NCI-H128 (cell line): ENCODE measurements at regions not wholly inside any gene's neighbourhood (a gene's known extent, or its start where the extent isn't known, plus 50 kb on each side); places are given as distances from the start of the nearest gene placed in this dataset.
"Not testable (repeated sequence)": the region's sequence is repeated elsewhere in the genome, so short reads cannot be mapped to it uniquely, and the experiment has no call there.

ENCODE experiments used
- DNase-seq: peaks from one replicate; lab custom pipeline; 2025; ENCODE audit not compliant: unreplicated experiment; lab: John Stamatoyannopoulos, UW

DNA sequence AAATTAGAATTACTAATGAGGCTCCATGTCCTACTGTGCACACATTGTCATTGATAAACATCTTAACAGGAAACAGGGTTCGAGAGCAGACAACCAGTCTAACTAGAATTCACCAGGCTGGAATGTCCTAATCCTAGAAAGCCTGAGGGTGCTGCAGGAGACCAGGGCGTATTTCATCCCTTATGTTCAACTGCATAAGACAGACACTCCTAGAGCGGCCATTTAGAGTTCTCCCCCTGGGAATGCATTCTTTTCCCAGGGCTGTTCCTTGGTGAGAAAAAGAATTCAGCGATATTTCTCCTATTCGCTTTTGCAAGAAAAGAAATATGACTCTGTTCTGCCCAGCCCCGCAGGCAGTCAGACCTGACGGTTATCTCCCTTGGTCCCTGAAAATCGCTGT is 486.0 kb downstream of the REEP3 start:
- DNase-seq: no peak

DNA sequence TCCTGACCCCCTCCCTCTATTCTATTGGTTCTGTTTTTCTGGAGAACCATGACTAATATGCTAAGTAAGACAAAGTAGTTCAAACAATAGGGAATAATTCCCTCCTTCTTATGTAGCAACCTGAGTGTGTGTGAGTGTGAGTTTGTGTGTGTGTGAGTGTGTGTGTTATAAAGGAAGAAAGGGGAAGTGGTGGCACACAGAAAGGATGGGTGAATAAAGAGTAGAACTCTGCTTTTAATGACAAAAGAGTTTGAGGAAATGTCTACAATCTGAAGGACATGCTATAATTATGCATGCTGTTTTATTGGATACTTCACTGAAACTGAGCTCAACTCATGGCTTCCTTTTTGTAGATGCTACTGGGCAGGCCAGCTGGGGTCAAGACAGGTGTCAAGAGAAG is 489.5 kb downstream of the REEP3 start:
- DNase-seq: no peak

DNA sequence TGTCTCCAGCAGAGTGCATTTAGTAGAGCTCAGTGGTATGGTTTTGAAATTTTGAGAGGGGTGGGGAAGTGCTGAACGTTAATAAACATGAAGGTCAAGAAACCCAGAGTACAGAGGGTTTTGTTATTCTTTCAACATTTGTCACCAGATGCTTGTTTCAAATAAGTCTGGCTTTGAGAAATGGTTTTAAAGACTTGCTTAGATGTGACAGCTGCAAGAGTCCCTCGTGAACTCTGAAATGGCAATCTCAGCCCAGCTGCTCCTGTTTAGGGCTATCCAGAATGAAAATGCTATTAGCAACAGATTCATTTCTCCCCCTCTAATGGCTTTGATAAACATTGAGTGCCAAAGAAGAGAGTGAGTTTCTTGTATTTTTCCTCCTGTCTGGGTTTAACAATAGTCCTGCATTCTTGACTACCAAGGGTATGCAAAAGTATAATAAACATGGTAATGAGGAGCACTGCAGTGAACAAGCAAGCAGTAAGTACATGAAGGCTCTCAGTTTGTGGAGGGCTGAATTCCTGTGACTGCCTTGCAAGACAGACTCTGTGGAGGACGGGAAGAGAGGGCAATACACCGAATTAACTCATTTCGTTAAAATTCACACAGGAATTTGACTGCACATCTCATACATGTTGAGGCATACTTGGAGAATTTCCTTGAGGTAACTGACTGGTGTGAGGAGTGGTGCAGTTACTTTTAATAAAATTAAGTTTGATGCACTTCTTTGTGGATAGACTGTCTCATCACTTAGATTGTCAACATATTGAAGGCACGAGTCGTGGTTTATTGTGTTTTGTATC is 490.9 kb downstream of the REEP3 start:
- no peak for DNase-seq

DNA sequence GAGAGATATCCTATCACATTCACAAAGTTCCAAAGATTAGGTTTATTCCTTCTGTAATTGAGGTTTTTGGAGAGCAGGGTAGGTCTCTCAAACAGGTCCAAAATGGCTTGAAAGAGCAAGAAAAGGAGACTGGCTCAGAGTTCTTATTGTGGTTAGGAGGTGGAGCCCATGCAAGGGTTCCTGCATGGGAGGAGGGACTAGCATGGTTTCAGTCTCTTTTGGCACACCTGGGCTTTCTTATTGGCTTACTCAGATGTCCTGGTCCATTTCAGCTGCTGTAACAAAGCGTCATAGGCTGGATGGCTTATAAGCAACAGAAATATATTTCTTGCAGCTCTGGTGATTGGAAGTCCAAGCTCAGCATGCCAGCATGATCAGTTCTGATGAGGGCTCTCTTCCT is 493.1 kb downstream of the REEP3 start:
- DNase-seq: no peak

DNA sequence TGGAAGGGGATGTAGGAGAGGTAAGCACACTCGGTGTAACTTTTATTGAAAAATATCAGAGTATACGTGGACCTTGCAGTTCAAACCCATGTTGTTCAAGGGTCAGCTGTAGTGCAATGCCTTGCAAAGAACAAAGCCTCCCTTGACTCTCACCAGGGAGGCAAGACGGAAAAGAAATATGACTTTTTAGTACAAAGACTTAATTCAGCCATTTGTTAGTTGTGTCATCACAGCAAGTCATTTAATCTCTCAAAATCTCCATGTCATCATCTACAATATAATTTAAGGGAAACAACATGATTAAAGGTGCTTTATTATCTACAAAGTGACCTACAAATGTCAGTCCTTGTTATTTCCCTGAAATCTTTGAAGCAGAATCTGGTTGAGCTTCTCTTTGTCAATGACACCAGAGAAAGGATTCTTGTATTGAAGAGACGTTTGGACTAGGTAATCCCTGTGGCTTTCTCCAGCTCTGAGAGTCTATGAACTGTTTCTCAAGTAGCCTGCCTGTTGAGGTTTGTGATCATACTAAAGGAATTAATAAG is 502.8 kb downstream of the REEP3 start:
- no peak for DNase-seq

DNA sequence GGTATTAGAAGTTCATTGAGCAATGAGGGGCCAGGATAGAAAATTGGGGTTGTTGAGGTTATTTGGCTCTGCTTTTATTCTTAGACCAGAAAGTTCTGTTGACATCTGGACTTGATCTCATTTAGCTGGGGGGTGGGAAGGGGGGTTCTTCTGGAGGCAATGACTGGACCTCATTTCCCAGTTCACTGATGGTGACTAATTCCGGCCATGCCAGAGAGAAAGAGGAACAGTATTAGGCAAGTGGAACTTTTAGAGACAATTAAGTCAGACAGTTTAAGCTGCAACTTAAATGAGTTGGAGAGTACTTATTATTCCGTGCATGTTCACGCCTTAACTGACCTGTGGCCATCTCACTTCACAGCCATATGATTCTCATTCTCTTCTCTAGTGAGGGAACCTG is 512.5 kb downstream of the REEP3 start:
- DNase-seq: no peak

DNA sequence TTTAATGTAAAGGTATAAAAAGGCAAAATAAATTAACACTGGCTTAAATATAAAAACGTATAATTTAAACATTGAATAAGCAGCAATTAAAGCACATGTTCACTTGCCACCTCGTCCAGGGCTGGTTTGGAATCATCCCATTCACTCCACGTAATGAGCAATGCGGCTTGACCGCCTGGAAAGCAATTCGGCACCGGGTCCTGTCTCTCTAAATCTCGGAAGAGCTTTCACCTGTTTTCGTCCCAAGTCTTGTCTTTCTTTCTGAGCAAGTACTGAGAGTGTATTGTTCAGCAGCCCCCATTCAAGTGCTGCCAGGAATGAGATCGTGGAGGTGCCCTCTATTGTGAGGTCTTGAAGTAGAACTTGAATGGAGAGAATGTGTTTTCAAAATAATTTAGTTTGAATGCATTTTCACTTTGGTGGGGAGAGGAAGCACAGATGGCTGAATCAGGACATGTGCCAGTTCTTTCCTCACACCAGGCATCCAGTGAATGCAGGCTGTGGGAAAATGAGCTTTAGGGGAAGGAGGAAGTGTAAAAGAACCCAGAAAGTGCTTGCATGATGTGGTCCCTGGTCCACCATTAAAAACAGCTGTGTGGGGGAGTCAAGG is 515.2 kb downstream of the REEP3 start:
- DNase-seq: no peak

DNA sequence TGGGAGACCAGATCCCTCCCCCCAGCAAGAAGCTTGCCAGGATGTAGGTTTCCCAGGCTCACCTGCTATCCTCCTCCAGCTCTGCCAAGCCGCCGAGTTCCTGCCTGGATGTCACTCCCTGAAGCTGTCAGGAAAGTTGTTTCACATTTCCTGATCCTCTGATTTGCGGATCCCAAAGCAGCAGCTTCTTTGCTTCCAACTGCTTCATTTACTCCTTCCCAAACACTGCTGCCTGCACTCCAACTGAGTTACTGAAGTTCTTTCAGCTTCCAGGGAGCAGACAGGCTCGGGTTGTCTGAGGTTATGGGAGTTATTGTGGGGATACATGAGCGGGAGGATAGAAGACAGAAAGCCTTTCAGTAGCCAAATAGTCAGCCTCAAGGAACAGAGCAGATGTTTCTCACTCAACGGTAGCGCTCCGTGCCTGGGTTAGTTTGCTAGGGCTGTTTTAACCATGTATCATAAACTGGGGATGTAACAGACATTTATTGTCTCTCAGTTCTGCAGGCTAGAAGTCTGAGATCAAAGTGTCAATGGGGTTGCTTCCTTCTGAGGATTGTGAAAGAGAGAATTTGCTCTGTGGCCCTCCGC is 516.0 kb downstream of the REEP3 start:
- no peak for DNase-seq

DNA sequence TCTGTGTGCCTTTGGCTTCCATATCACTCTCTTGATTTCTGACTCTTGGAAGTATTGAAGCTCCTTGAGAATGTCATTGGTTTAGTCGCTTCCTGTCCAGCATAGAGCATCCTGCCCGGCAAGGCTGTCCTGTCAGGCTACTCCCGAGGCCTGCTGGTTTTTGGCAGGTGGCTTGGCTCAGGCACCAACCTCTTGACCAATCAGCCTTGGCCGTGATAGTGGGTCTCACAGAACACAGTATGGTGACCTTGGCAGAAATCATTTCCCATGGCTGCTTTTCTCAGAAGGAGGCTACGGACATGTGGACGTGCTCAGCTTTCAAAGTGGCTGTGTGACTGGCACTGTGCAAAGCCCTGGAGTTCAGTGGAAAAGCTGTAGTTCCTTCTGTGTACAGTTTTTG is 516.9 kb downstream of the REEP3 start:
- no peak for DNase-seq

DNA sequence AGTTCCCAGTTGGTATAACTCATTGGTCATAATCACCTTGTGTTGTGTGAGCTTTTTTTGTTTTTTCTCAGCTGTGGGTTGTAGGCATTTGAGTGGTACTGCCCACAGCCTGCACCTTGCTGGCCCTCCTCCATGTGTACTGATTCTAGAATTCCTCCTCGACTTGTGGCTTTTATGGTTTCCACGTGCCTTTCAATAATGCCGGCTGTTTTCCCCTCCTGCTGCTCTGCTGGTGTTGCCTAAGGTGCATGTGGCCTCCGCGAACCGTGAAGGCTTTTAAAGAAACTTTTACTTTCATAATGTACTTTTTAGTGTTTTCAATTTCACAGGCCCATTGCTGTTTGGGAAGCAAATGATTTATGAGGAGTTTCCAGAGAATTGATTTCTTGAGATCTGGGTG is 518.0 kb downstream of the REEP3 start:
- DNase-seq: no peak

DNA sequence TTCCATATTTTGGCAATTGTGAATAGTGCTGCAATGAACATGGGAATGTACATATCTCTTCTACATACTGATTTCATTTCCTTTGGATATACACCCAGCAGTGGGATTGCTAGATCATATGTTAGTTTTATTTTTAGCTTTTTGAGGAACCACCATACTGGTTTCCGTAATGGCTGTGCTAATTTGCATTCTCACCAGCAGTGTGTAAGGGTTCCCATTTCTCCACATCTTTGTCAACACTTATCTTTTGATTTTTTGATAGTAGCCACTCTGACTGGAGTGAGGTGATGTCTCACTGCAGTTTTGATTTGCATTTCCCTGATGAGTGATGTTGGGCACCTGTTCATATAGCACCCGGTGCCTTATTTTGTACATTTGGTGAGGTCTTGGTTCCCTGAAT is 519.6 kb downstream of the REEP3 start:
- no peak for DNase-seq

DNA sequence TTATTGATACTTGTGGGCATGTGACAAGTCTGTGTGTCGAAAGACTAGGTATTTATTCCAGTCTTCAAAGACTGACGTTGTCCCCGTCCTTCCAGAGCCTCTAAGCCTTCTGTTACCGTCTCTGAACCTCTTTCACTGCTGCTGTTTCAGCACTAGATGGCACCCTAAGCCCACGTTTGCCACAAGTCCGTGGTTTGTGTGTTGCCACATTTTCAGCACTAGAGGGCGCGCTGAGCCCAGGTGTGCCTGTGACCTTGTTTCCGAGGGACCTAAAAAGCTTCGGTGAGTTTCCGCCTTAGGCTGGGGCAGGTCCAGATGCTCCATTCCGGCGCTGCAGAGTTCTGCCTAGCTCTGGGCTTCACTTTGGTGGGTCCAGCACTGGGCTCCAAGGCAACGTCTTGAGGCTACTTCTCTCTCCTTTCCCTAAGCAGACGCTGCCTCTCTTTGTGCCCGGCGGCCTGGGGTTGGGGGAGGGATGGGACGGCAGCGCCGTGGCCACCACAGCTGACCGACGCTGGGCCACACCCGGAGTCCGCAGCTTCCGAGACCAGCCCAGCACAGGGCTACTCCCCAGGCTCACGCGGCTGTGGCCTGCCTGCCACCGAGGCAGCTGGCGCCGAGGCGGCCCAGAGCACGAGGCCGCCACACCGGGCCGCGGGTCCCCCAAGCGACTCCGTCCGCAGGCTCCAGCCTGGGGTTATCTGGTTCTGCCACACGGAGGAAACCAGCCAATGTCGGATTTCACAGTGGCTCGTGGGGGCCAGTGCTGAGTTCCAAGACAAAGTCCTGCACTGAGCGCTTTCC is 520.2 kb downstream of the REEP3 start:
- no peak for DNase-seq

DNA sequence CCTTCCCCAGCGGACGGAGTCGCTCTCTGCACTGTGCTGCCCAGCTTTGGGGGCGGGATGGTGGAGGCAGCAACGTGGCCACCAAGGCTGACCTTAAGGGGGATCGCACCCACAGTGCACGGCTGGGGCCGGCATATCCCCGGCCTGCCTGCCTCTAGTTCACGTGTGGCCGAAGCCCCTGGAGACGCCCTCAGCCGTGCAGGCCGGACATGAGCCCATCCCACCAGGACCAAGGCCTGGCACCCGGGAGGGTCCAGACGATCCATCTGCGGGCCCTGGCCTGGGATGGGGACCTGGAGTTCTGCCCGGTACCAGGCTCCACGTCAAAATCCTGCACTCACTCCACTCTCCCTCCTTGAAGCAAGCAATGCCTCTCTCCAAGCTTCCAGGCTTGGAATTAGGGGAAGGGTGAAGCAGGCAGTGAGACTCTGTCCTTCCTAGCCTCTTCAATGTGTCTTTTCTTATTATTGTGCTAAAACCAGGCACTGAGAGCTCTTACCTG is 520.8 kb downstream of the REEP3 start:
- DNase-seq: no peak

DNA sequence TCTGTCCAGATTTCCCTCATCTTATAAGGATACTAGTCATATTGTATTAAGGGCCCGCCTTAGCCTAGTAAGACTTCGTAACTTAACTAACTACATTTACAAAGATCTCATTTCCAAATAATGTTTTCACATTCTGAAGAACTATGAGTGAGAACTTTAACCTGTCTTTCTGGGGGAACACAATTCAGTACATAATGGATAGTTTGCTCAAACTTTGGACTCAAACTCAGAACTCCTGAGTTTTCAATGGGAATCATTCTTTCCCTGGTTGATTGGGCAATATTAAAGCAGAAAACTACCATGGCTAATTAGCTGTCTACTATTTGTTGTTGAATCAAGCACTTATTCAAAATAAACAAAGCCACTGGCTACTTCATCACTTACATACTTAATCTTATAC is 522.9 kb downstream of the REEP3 start:
- DNase-seq: no peak

DNA sequence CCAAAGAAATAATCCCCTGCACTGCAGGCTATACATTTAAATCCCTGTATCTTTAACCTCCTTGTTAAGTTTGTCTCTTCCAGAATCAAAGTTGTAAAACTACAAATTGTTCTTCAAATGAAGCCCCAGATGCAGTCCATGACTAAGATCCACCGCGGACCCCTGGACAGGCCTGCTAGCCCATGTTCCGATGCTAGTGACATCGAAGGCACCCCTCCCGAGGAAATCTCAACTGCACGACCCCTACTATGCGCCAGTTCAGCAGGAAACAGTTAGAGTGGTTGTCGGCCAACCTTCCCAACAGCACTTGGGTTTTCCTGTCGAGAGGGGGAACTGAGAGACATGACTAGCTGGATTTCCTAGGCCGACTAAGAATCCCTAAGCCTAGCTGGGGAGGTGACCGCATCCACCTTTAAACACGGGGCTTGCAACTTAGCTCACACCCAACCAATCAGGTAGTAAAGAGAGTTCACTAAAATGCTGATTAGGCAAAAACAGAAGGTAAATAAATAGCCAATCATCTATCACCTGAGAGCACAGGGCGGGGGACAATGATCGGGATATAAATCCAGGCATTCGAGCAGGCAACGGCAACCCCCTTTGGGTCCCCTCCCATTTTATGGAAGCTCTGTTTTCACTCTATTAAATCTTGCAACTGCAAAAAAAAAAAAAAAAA is 523.9 kb downstream of the REEP3 start:
- DNase-seq: not testable (repeated sequence)

DNA sequence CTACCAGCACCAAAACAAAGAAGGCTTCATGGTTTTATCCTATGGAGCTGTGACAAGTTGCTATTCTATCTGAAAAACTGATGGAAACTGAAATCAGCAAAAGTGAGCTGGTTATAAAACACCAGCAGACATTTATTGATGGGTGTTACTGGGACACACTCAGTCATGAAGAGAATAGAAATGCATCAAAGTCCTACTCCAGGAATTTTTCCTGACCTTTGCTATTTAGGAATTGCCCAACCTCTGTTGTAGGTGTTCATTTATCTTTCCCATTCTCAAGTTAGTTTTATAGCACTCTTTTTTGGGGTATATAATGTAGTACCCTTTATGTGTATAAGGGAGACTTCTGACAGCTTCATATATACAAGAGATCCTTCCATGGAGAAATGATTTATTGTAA is 533.2 kb downstream of the REEP3 start:
- DNase-seq: no peak

DNA sequence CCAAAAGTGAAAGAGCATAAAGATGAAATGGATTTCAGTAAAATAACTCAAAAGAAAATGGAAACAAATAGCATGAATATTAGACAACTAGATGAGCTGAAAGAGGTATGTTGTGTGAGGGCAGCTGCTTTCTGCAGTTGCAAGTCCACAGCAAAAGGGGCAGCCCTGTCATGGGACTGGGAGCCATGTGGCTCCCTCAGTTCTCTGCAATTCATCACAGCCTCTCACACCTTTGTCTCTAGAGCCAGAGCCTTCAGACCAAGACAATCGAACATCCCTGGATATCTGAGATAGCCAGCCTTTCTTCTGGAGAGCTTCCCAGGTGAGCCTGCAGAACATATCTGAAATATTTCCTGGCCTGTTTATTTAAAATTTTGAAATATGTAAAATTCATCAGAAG is 538.7 kb downstream of the REEP3 start:
- no peak for DNase-seq

DNA sequence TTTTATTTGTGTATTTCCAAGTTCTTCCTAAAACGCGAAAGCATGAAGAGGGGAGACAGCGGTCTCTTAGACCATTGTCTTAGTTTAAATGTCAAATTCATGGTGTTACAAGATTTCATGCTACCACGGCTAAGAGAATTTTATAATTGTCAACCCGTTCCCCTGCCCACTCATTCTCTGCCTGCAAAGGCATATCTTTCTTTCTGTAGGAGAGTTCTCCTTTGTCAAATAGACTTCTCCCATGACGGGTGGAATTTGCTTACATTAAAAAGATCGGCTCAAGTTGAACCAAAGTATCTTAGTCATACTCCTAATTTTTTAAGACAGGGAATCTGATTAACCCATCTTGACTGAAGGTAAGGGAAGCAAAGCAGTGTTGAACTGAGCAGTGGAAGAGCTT is 539.2 kb downstream of the REEP3 start:
- no peak for DNase-seq

DNA sequence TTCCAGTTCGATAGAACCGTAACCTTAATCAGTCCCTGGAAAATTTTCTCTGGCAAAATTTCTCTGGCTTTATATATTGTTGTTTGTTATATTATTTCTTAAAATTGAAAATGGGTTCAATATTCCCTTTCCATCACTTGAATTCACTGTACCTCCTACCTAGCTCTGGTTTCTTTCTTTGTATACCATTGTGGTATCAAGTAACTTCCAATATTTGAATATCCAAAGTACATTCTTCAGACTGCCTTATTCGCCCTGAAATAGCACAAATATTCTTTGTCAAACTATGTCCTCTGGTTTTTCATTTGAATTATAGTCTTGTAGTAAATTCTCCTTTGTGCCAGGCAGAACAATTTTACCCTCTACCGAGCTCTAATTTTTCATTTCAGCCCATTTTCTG is 541.6 kb downstream of the REEP3 start:
- DNase-seq: no peak

DNA sequence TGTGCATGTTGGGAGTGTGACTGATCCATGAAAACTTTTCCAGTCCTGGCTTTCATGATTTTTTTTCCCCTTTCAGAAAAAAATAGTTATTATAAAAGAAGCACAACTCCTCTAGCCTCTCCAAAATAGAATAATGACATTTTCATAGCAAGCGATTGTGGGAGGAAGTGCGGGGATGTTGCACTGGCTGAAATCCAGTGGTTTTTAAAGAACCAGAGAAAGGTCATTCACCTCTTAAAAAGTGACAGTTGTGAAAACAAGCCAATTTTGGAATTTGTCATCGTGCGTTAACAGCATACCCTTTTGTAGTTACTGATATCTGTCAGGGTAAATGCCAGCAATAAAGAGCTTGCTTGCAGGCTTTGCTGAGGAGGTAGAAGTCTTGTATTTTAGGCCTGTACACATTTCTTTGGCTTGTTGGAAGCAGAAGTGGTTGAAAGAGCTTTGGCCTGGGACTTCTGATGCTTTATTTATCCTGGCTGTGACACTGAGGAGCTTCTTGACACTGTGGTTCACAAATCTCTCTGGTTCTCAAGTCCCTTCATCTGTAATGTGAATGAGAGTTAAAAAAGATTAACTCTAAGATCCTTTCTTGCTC is 545.9 kb downstream of the REEP3 start:
- DNase-seq: no peak
